WTC11 (cell line): ENCODE measurements at regions not wholly inside any gene's neighbourhood (a gene's known extent, or its start where the extent isn't known, plus 50 kb on each side); places are given as distances from the start of the nearest gene placed in this dataset.

Experiments used
- GABPB1 ChIP-seq: sonication (generic); formaldehyde crosslinking; IDR thresholded peaks from 2 replicates; pipeline ENCODE4 v1.8.1; 2023; ENCODE audit warnings: mild to moderate bottlenecking, missing genetic modification reagents
- TF ChIP-seq, protein P1 (sequence below): fragments of 200-600 bp; IDR thresholded peaks from 2 replicates; pipeline ENCODE4 v1.8.0; 2022; ENCODE audit warnings: antibody characterized with exemption
- TF ChIP-seq, protein P2 (sequence below): sonication (generic); formaldehyde crosslinking; IDR thresholded peaks from 2 replicates; pipeline ENCODE4 v1.8.0; 2022; ENCODE audit warnings: mild to moderate bottlenecking, missing genetic modification reagents
- TF ChIP-seq, protein P3 (sequence below): sonication (generic); formaldehyde crosslinking; IDR thresholded peaks from 2 replicates; pipeline ENCODE4 v1.8.1; 2023; ENCODE audit warnings: mild to moderate bottlenecking, missing genetic modification reagents
- TF ChIP-seq, protein P4 (sequence below): sonication (generic); formaldehyde crosslinking; IDR thresholded peaks from 2 replicates; pipeline ENCODE4 v1.8.0; 2022; ENCODE audit warnings: mild to moderate bottlenecking, missing genetic modification reagents

DNA sequence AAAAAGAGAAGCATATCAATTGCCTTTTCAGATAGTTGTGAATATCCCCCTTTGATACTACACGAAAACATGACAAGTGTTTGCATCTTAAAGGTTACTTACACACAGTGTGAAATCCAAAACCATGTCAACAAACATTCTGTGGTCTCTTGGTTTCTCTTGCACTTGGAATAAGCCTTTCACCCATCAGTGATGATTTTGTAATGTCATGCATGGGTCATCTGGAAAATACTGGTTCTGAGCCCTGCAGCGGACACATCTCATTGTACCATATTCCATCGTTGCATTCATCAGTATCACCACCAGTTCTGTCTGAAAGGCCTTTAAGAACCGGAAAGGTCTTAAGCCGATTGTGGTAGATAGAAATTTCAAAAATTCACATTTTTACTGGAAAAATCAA is 65.4 kb upstream of the SOX1 start:
- TF ChIP-seq, protein P1, sequence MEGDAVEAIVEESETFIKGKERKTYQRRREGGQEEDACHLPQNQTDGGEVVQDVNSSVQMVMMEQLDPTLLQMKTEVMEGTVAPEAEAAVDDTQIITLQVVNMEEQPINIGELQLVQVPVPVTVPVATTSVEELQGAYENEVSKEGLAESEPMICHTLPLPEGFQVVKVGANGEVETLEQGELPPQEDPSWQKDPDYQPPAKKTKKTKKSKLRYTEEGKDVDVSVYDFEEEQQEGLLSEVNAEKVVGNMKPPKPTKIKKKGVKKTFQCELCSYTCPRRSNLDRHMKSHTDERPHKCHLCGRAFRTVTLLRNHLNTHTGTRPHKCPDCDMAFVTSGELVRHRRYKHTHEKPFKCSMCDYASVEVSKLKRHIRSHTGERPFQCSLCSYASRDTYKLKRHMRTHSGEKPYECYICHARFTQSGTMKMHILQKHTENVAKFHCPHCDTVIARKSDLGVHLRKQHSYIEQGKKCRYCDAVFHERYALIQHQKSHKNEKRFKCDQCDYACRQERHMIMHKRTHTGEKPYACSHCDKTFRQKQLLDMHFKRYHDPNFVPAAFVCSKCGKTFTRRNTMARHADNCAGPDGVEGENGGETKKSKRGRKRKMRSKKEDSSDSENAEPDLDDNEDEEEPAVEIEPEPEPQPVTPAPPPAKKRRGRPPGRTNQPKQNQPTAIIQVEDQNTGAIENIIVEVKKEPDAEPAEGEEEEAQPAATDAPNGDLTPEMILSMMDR, result no peak
- TF ChIP-seq, protein P2, sequence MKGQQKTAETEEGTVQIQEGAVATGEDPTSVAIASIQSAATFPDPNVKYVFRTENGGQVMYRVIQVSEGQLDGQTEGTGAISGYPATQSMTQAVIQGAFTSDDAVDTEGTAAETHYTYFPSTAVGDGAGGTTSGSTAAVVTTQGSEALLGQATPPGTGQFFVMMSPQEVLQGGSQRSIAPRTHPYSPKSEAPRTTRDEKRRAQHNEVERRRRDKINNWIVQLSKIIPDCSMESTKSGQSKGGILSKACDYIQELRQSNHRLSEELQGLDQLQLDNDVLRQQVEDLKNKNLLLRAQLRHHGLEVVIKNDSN (CRISPR knock-in tag), result no peak
- TF ChIP-seq, protein P3, sequence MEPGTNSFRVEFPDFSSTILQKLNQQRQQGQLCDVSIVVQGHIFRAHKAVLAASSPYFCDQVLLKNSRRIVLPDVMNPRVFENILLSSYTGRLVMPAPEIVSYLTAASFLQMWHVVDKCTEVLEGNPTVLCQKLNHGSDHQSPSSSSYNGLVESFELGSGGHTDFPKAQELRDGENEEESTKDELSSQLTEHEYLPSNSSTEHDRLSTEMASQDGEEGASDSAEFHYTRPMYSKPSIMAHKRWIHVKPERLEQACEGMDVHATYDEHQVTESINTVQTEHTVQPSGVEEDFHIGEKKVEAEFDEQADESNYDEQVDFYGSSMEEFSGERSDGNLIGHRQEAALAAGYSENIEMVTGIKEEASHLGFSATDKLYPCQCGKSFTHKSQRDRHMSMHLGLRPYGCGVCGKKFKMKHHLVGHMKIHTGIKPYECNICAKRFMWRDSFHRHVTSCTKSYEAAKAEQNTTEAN (CRISPR knock-in tag), result no peak
- TF ChIP-seq, protein P4, sequence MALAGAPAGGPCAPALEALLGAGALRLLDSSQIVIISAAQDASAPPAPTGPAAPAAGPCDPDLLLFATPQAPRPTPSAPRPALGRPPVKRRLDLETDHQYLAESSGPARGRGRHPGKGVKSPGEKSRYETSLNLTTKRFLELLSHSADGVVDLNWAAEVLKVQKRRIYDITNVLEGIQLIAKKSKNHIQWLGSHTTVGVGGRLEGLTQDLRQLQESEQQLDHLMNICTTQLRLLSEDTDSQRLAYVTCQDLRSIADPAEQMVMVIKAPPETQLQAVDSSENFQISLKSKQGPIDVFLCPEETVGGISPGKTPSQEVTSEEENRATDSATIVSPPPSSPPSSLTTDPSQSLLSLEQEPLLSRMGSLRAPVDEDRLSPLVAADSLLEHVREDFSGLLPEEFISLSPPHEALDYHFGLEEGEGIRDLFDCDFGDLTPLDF (CRISPR knock-in tag), result no peak
- TF ChIP-seq GABPB1 (CRISPR knock-in tag), result no peak
